Stomach (tissue), 8 donors: ENCODE measurements at regions not wholly inside any gene's neighbourhood (a gene's known extent, or its start where the extent isn't known, plus 50 kb on each side); places are given as distances from the start of the nearest gene placed in this dataset.

ENCODE experiments used
- DNase-seq, 2 donors: peaks; one replicate each; pipeline versions ENCODE4 v3.0.0 to v3.0.0-alpha.2; 2013 to 2019
- H3K27ac ChIP-seq, 5 donors: fragments of 200-600 bp in 4 of 5; sonication (generic) in 4 of 5; one replicate each; pipeline ENCODE4 v1.5.1; 2013 to 2019; ENCODE audit warnings: mild to moderate bottlenecking in 1 of 5, moderate library complexity in 1 of 5
- H3K27me3 ChIP-seq, 3 donors: fragments of 200-600 bp; sonication (generic); one replicate each; pipeline ENCODE4 v1.5.1; 2017 to 2019; ENCODE audit warnings: mixed run types in 1 of 3
- H3K36me3 ChIP-seq, 4 donors: fragments of 200-600 bp; sonication (generic); 1 replicate in 3 of 4; 2 replicates in 1 of 4; pipeline ENCODE4 v1.5.1; 2016 to 2019
- H3K4me1 ChIP-seq, 4 donors: fragments of 200-600 bp; sonication (generic); one replicate each; pipeline ENCODE4 v1.5.1; 2016 to 2019
- H3K4me3 ChIP-seq, 4 donors: fragments of 200-600 bp; sonication (generic) in 3 of 4; one replicate each; pipeline ENCODE4 v1.5.1; 2016 to 2019; ENCODE audit warnings: mild to moderate bottlenecking in 1 of 4
- H3K9me3 ChIP-seq, 4 donors: fragments of 200-600 bp; sonication (generic); one replicate each; pipeline ENCODE4 v1.5.1; 2016 to 2019
- CTCF ChIP-seq, 7 experiments: fragments of 450-650 bp in 4 of 7; fragments of 200-600 bp in 3 of 7; sonication (generic) in 3 of 7; IDR thresholded peaks; one replicate each; pipeline ENCODE4 v1.5.1; 2016 to 2019; ENCODE audit warnings: antibody characterized with exemption in 7 of 7, control low read depth in 2 of 7, mild to moderate bottlenecking in 1 of 7
- EP300 ChIP-seq: sonication (generic); formaldehyde crosslinking; IDR thresholded peaks from one replicate; pipeline ENCODE4 v1.6.1; 2017; ENCODE audit warnings: antibody characterized with exemption
- POLR2A ChIP-seq, 4 donors: fragments of 450-650 bp; IDR thresholded peaks; one replicate each; pipeline ENCODE4 v1.6.1; 2016; ENCODE audit warnings: antibody characterized with exemption in 4 of 4, control low read depth in 2 of 4, mild to moderate bottlenecking in 1 of 4, moderate library complexity in 1 of 4
- POLR2AphosphoS5 ChIP-seq, 3 donors: sonication (generic); formaldehyde crosslinking; IDR thresholded peaks; one replicate each; pipeline ENCODE4 v1.6.1; 2016; ENCODE audit warnings: antibody characterized with exemption in 3 of 3
- WGBS, 5 donors: extraction: QIAGEN DNeasy Blood & Tissue Kit in 3 of 5; methylation state at CpG; one replicate each; pipeline versions ENCODE4 v1.1.5 to v1.1.7; 2013 to 2018; 5-methylcytosine and 5-hydroxymethylcytosine counted together
- intact Hi-C: fragments of 100-400 bp; cut with DNase I; formaldehyde crosslinking; loops from one replicate; pipeline ENCODE4 v1.15.1; 2023; ENCODE audit warnings: low total_unique reads
- donor health status: healthy with polysubstance abuse.
- donor health status: Bipolar disorder and iron deficiency.
- donor health status: healthy.

GRCh38 chr7:131674131-131674530 lies 117.7 kb upstream of the PODXL start:
- Histone ChIP-seq H3K27me3 (peaks cover 0 to 2% (median 0%) of the 10 kb centered on the region in 3 donors), H3K9me3 (no peaks in the 10 kb centered on the region), H3K27ac (no peak overlapping the region), H3K4me3 (no peak overlapping the region), H3K4me1 (no peaks in the 10 kb centered on the region), H3K36me3 (no peaks in the 10 kb centered on the region)
- no peak for DNase-seq
- WGBS, 5 donors = 24 to 55% (median 35%) methylated on average over 3 of the region's 3 CpGs
- intact Hi-C loops = no loop called here
- no peak for TF ChIP-seq CTCF (IDR thresholded peaks at IDR 0.05)
- no peak for TF ChIP-seq POLR2A (IDR thresholded peaks at IDR 0.05)
- TF ChIP-seq POLR2AphosphoS5 (IDR thresholded peaks at IDR 0.05) = no peak
- no peak for TF ChIP-seq EP300

GRCh38 chr7:131673576-131673975 lies 117.1 kb upstream of the PODXL start:
- H3K27ac ChIP-seq = no peak overlapping the region
- 52 to 76% (median 68%) methylated on average over 3 of the region's 3 CpGs for WGBS, 5 donors

GRCh38 chr7:131670406-131670805 lies 114.0 kb upstream of the PODXL start:
- TF ChIP-seq CTCF (IDR thresholded peaks at IDR 0.05) (no peak), POLR2AphosphoS5 (IDR thresholded peaks at IDR 0.05) (no peak), POLR2A (IDR thresholded peaks at IDR 0.05) (no peak), EP300 (no peak)
- Histone ChIP-seq H3K4me1 (no peaks in the 10 kb centered on the region), H3K36me3 (no peaks in the 10 kb centered on the region), H3K27ac (no peak overlapping the region), H3K27me3 (no peaks in the 10 kb centered on the region), H3K4me3 (no peak overlapping the region), H3K9me3 (peaks cover 0 to 4% (median 0%) of the 10 kb centered on the region in 4 donors)
- no peak for DNase-seq
- 57 to 77% (median 65%) methylated on average over 2 of the region's 2 CpGs for WGBS, 5 donors
- intact Hi-C loops = no loop called here

More at GRCh38 chr7:131673576-131673975, 117.1 kb upstream of the PODXL start:
- TF ChIP-seq POLR2A (IDR thresholded peaks at IDR 0.05) = no peak
- no peak for TF ChIP-seq EP300
- TF ChIP-seq CTCF (IDR thresholded peaks at IDR 0.05) = no peak
- TF ChIP-seq POLR2AphosphoS5 (IDR thresholded peaks at IDR 0.05) = no peak
- intact Hi-C loops = no loop called here
- Histone ChIP-seq H3K4me3 (no peak overlapping the region), H3K9me3 (no peaks in the 10 kb centered on the region), H3K36me3 (no peaks in the 10 kb centered on the region), H3K27me3 (no peaks in the 10 kb centered on the region), H3K4me1 (no peaks in the 10 kb centered on the region)
- DNase-seq = no peak

- TF ChIP-seq POLR2AphosphoS5 (IDR thresholded peaks at IDR 0.05) (no peak), CTCF (IDR thresholded peaks at IDR 0.05) (no peak)
- intact Hi-C loops = no loop called here
- WGBS, 5 donors = 72 to 84% (median 78%) methylated on average over 4 of the region's 4 CpGs
These were observed 111.3 kb upstream of the PODXL start for GRCh38 chr7:131667699-131668098.

More at GRCh38 chr7:131667699-131668098, 111.3 kb upstream of the PODXL start:
- no peaks in the 10 kb centered on the region for H3K36me3 ChIP-seq
- no peak overlapping the region for H3K4me3 ChIP-seq
- H3K27me3 ChIP-seq = no peaks in the 10 kb centered on the region
- no peak for DNase-seq
- H3K9me3 ChIP-seq = peaks cover 0 to 4% (median 0%) of the 10 kb centered on the region in 4 donors
- H3K27ac ChIP-seq = no peak overlapping the region
- H3K4me1 ChIP-seq = no peaks in the 10 kb centered on the region
